ENCODE measurements at regions not wholly inside any gene's neighbourhood (a gene's known extent, or its start where the extent isn't known, plus 50 kb on each side); places are given as distances from the start of the nearest gene placed in this dataset.

DNA sequence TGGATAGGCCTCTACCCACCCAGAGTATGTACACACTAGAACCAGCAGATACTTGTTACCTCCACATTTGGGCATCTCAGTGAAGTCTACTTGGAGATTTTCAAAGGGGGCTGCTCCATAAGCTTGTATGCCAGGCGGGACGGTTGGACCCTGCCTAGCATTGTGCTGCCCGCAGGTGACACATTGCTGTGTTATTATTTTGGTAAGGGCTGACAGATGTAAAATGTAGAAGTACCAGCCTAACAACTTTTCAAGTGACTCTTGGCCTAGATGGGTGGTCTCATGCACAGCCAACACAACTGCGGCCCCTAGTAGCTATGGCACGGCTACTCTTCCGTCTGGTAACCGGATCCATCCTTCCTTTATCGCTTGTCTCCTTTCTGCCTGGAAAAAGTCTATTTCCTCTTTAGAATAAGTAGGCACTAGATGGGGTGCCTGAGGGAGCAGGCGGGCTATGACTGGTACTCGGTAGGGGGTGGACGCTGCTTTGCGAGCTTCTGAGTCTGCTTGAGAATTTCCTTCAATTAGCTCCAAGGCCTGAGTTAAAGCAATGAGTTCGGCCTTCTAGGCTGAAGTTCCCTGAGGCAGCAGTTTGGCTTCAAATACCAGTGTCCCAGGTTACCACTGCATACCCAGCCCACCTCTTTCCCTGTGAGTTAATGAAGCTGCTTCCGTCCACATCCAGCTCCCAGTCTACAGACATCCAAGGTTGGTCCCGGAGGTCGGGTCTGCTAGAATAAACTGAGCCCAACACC lies 405.3 kb downstream of the TGFB2 start:
- TF ChIP-seq, protein P1, sequence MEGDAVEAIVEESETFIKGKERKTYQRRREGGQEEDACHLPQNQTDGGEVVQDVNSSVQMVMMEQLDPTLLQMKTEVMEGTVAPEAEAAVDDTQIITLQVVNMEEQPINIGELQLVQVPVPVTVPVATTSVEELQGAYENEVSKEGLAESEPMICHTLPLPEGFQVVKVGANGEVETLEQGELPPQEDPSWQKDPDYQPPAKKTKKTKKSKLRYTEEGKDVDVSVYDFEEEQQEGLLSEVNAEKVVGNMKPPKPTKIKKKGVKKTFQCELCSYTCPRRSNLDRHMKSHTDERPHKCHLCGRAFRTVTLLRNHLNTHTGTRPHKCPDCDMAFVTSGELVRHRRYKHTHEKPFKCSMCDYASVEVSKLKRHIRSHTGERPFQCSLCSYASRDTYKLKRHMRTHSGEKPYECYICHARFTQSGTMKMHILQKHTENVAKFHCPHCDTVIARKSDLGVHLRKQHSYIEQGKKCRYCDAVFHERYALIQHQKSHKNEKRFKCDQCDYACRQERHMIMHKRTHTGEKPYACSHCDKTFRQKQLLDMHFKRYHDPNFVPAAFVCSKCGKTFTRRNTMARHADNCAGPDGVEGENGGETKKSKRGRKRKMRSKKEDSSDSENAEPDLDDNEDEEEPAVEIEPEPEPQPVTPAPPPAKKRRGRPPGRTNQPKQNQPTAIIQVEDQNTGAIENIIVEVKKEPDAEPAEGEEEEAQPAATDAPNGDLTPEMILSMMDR (IDR thresholded peaks at IDR 0.05), result no peak
- no peak for TF ChIP-seq POLR2A (IDR thresholded peaks at IDR 0.05)

All from esophagus squamous epithelium (tissue), 4 donors.